ENCODE measurements at regions not wholly inside any gene's neighbourhood (a gene's known extent, or its start where the extent isn't known, plus 50 kb on each side); places are given as distances from the start of the nearest gene placed in this dataset.

- no peak for DNase-seq
Measured at GRCh38 chr10:43754569-43755260, 106.0 kb upstream of the ZNF32 start.

- no peak for DNase-seq
Measured at GRCh38 chr10:43753397-43754061, 104.8 kb upstream of the ZNF32 start.

- DNase-seq, result no peak
Measured at GRCh38 chr10:43752682-43753081, 104.0 kb upstream of the ZNF32 start.

- no peak for DNase-seq
Measured at GRCh38 chr10:43751646-43752045, 103.0 kb upstream of the ZNF32 start.

GRCh38 chr10:43749940-43750552 lies 101.4 kb upstream of the ZNF32 start:
- no peak for DNase-seq

GRCh38 chr10:43749145-43749576 lies 100.5 kb upstream of the ZNF32 start:
- no peak for DNase-seq

- no peak for DNase-seq
Measured at GRCh38 chr10:43748560-43748959, 99.9 kb upstream of the ZNF32 start.

GRCh38 chr10:43746906-43747305 lies 98.2 kb upstream of the ZNF32 start:
- DNase-seq, result no peak

GRCh38 chr10:43739161-43739560 lies 90.5 kb upstream of the ZNF32 start:
- DNase-seq, result peak; percentile 68

GRCh38 chr10:43737003-43737402 lies 88.3 kb upstream of the ZNF32 start:
- DNase-seq, result no peak

GRCh38 chr10:43735907-43736306 lies 87.2 kb upstream of the ZNF32 start:
- DNase-seq, result no peak

- no peak for DNase-seq
Measured at GRCh38 chr10:43734716-43735115, 86.0 kb upstream of the ZNF32 start.

- no peak for DNase-seq
Measured at GRCh38 chr10:43731486-43731885, 82.8 kb upstream of the ZNF32 start.

- DNase-seq, result no peak
Measured at GRCh38 chr10:43728425-43728824, 79.7 kb upstream of the ZNF32 start.

GRCh38 chr10:43727935-43728334 lies 79.3 kb upstream of the ZNF32 start:
- DNase-seq, result no peak

- DNase-seq, result no peak
Measured at GRCh38 chr10:43715334-43715733, 66.7 kb upstream of the ZNF32 start.

- DNase-seq, result no peak
Measured at GRCh38 chr10:43712821-43713584, 64.3 kb upstream of the ZNF32 start.

- no peak for DNase-seq
Measured at GRCh38 chr10:43710772-43711471, 62.2 kb upstream of the ZNF32 start.

GRCh38 chr10:43708262-43708661 lies 59.6 kb upstream of the ZNF32 start:
- DNase-seq, result no peak

GRCh38 chr10:43707770-43708169 lies 59.1 kb upstream of the ZNF32 start:
- DNase-seq, result no peak

- no peak for DNase-seq
Measured at GRCh38 chr10:43706166-43706565, 57.5 kb upstream of the ZNF32 start.

- no peak for DNase-seq
Measured at GRCh38 chr10:43703286-43703685, 54.6 kb upstream of the ZNF32 start.

- no peak for DNase-seq
Measured at GRCh38 chr10:43702936-43703281, 54.2 kb upstream of the ZNF32 start.

All from hindlimb muscle (tissue), 1 donor.